Activated CD4-positive, alpha-beta T cell treated with anti-CD3 and anti-CD28 coated beads for 24 hours (primary cell): ENCODE measurements at regions not wholly inside any gene's neighbourhood (a gene's known extent, or its start where the extent isn't known, plus 50 kb on each side); places are given as distances from the start of the nearest gene placed in this dataset.
"Not testable (repeated sequence)": the region's sequence is repeated elsewhere in the genome, so short reads cannot be mapped to it uniquely, and the experiment has no call there.

Source experiments
- DNase-seq, 2 donors: peaks; one replicate each; pipeline ENCODE4 v3.0.0-alpha.2; 2020; ENCODE audit warnings: low read depth in 2 of 2

DNA sequence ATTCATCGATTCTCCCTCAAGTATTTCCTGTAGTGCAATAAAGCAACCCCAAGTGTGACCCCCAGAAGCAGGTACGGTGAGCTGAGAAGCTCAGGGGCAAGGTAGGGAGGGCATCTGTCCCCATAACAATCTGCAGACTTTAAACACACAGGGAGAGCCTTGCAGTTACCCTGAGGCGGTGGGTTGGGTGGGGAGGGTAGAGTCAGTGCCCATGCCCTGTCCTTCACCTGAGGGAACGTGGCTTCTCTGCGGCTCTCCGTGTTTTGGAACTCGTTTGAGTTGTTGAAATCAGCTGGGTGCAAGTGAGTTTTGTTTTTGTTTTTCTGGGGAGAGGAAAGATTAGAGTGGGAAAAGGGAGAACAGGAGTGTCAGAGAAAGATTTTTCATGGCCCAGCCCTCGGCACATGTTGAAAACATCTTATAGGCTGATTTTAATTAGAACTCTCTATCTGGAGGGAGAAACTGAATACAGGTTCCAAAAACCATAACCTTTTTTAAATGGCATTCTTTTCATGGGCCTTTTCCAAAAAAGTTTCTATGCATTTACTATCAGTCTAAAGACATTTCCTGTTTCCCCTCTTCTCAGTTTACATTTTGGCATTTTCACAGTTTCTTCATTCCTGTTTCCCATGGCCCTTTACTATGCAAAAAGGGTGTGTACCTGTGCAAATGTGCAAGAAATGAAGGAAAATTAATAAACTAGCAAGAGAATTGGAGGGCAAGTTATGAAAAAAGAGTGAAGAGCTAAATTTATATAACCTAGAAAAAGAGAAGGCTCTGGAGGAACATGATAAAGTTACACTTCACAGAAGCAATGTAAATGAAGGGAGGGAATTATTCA is 266.5 kb upstream of the VLDLR start:
- DNase-seq = no peak

- DNase-seq = no peak
These were observed 265.9 kb upstream of the VLDLR start for GRCh38 chr9:2355697-2355983.

DNA sequence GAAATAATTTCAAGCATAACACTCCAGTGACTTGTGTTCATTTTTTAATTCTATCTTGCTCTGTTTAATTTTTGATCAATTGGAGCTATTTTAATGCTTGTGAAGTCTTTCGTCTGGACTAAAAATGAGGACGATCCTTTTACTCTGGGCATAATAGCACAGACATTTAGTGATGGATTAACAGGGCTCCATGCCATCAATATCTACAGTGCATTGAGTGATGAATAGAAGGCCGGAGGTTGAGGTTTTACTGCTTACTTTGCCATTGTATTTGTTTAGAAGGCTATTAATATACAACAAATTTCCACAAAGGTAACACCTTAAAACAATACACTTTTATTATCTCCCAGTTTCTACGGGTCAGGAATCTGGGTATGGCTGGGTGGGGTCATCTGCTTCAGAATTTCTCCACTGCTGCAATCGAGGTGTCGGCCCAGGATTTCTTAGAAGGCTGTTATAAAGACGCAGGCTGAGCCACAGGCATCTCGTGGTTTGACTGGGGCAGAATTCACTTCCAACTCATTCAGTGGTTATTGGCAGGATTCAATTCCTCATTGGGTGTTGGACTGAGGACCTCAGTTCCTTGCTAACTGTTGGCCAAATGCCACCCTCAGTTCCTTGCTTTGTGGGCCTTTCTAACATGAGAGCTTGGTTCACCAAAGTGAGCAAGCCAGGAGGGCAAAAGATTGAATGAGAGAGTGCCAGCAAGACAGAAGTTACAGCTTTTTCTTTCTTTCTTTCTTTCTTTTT is 265.4 kb upstream of the VLDLR start:
- DNase-seq = no peak

GRCh38 chr9:2359891-2360471 is 261.6 kb upstream of the VLDLR start:
- DNase-seq = no peak

DNA sequence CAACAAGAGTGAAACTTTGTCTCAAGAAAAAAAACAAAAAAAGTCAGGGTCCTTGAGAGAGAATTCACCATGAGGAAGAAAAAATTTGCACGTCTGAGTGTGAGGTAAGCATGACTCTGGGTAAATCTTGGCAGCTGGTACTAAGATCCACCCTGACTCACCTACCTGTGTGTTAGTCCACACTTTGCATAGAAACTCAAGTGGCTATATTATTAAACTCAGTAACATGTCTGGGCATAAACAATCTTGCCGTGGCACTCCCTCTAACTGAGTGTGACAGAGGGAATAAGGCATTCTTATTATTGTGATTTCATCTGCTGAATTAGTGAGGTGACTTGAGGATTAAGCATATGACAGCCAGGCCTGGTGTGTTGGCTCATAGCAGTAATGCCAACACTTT is 259.4 kb upstream of the VLDLR start:
- DNase-seq = no peak

DNA sequence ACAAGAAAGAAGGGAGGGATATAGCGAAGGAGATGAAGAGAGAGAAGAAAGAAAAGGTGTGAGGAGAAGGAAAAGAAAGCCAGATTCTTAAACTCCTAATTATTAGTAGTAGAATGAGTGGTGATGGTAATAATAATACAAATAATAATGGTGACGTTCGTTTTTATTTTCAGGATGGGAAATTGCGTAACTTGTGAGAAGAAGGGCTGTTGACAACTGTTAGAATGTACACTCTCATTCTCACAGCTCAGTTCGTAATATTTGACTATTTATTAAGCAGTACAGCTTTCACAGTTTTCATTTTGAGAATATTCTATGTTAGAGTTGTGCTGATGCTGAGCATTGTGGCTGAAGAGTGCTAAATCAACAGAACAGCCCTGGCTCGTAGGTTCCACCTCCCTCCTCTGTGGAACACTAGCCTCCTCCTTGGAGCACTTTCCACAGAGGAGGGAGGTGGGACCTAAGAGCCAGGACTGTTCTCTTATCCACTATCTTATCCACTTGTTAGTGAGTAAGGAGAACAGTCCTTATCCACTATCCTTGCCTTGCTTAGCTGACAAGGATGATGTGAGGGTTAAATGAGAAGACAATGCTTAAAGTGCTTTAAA is 258.3 kb upstream of the VLDLR start:
- no peak for DNase-seq

DNA sequence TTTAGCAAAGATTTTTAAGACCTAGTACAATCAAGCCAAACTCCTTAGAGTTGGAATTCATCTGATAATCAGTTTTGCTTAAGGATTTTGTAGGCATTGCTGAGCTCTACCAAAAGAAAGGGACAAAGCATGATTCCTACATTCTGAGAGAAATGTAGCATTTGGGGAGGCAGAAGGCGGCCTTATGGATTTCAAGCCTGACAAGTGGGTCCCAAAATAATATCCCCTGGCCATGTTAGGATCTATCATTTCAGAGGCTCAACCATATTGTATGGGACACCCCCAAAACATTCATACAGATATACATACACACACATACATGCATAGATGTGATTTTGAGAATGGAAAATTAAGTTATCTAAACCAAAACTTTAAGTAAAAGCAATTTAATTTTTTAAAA is 257.8 kb upstream of the VLDLR start:
- no peak for DNase-seq

DNA sequence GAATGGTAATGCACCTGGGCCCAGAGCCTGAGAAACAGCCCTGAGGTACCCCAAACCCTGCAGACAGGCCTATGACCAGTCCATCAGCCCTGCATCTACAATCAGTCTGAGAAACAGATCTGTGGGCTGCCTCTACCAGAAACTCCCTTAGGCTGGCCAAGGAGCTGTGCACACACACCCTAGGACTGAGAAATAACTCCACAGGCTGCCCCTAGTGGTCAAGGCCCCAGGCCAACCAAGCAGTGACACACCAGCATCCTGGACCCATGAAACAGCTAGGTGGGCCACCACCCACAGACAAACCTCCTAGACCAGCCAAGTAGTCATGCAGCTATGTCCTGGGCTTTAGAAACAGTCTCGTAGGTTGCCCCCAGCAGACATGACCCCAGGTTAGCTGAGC is 253.6 kb upstream of the VLDLR start:
- no peak for DNase-seq

DNA sequence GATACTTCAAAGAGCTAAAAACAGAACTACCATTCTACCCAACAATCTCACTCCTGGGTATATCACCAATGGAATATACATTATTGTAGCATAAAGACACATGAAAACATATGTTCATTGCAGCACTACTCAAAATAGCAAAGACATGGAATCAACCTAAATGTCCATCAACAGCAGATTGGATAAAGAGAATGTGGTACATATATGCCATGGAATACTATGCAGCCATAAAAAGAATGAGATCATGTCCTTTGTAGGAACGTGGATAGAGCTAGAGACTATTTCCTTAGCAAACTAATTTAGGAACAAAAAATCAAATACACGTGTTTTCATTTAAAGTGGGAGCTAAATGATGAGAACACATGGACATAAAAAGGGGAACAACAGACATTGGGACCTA is 247.9 kb upstream of the VLDLR start:
- no peak for DNase-seq

- DNase-seq = no peak
These were observed 246.5 kb upstream of the VLDLR start for GRCh38 chr9:2375114-2375513.

- DNase-seq = no peak
These were observed 244.5 kb upstream of the VLDLR start for GRCh38 chr9:2377117-2377516.

DNA sequence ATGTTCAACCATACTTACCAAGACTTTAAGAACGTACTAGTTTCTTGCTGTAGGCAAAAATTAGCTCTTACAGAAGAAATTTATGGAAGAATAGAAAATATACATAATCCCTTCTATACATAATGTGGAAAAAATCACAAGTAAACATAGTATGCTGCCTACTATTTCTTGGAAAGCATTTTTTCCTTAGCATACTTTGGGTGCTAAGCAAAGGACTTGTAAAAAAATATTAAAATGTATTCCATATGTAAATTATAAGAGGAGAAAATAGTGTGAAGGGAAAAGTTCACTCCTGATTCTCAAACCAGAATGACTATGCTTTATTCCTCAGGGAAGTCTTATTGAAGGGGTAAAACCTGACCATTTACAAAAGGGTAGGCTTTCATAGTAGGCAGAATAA is 243.8 kb upstream of the VLDLR start:
- DNase-seq = no peak

DNA sequence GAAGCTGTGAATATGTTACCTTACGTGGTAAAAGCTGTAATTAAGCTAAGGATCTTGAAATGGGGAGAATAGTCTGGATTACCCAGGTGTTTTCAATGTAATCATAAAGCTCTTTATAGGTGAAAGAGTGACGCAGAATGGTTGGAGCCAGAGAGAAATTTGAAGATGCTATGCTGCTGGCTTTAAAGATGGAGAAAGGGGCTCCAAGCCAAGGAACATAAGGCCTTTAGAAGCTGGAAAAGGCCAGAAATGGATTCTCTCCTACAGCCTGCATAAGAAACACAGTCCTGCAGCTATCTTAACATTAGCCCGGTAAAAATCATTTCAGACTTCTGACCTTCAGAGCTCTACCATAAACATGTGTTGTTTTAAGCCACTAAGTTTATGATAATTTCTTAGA is 243.3 kb upstream of the VLDLR start:
- no peak for DNase-seq

- DNase-seq = no peak
These were observed 242.8 kb upstream of the VLDLR start for GRCh38 chr9:2378816-2379215.

GRCh38 chr9:2384741-2385140 is 236.8 kb upstream of the VLDLR start:
- no peak for DNase-seq

GRCh38 chr9:2385746-2386145 is 235.8 kb upstream of the VLDLR start:
- no peak for DNase-seq

DNA sequence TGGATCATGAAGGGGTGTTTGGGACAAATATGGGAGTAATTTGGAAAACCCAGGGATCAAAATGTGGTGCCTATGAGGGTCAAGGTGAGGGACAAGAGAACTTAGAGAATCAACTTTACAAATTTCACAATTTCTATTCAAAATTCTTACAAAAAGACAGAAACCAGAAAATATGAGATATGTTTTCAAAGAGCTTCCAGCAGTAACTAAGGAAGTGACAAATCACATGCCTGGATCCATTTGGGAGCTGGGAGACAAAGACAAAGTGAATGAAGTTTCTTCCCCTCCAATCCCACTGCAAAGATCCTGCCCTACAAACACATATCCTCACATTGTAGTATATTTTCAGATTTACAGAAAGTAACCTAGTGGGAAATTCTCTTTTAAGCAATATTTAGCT is 235.0 kb upstream of the VLDLR start:
- DNase-seq = no peak

- DNase-seq = no peak
These were observed 234.4 kb upstream of the VLDLR start for GRCh38 chr9:2387166-2387565.

GRCh38 chr9:2389404-2389803 is 232.2 kb upstream of the VLDLR start:
- no peak for DNase-seq

GRCh38 chr9:2390028-2390427 is 231.6 kb upstream of the VLDLR start:
- no peak for DNase-seq

GRCh38 chr9:2391509-2392132 is 230.0 kb upstream of the VLDLR start:
- not testable (repeated sequence) for DNase-seq

- DNase-seq = not testable (repeated sequence)
These were observed 227.4 kb upstream of the VLDLR start for GRCh38 chr9:2394087-2394741.
